IMR-90 (cell line): ENCODE measurements at regions not wholly inside any gene's neighbourhood (a gene's known extent, or its start where the extent isn't known, plus 50 kb on each side); places are given as distances from the start of the nearest gene placed in this dataset.

Source experiments
- ATAC-seq: fragments of 200-7000 bp; cut with Tn5 transposase; 2 replicates; pipeline ENCODE4 v1.9.1; 2020; ENCODE audit warnings: low read depth, mild to moderate bottlenecking, moderate library complexity
- BruUV-seq: library from RNA; stranded (reverse); fragments of 400-500 nt; replicated peaks from 2 replicates; lab custom pipeline; 2021; lab: Mats Ljungman, UMichigan
- CTCF ChIA-PET: fragments of 300-600 bp; formaldehyde crosslinking; extraction: SDS; loops from one replicate; lab custom pipeline; 2021; ENCODE audit warnings: antibody characterized with exemption; lab: Yijun Ruan, JAX
- POLR2A ChIA-PET: fragments of 300-600 bp; sonication (Branson Sonifier 250); formaldehyde crosslinking; loops from one replicate; lab custom pipeline; 2022; ENCODE audit warnings: antibody characterized with exemption; ENCODE audit not compliant: unreplicated experiment; lab: Charles Lee
- DNase-seq: peaks from one replicate; pipeline ENCODE4 v3.0.0; 2013
- H2AFZ ChIP-seq: replicated peaks from 2 replicates; pipeline ENCODE3; 2013; ENCODE audit warnings: low read length, mild to moderate bottlenecking; ENCODE audit not compliant: poor library complexity
- H2AK5ac ChIP-seq: 2 replicates; pipeline ENCODE4 v1.6.1; 2013; ENCODE audit warnings: low read depth, low read length, inconsistent platforms
- H2AK9ac ChIP-seq: replicated peaks from 2 replicates; pipeline ENCODE3; 2013; ENCODE audit warnings: mild to moderate bottlenecking, low read depth, low read length, moderate library complexity; ENCODE audit not compliant: poor library complexity
- H2BK120ac ChIP-seq: 2 replicates; pipeline ENCODE4 v1.6.1; 2013; ENCODE audit warnings: low read depth, low read length, inconsistent platforms
- H2BK15ac ChIP-seq: 3 replicates; pipeline ENCODE4 v1.6.1; 2013; ENCODE audit warnings: low read depth, low read length, inconsistent platforms
- H2BK20ac ChIP-seq: 2 replicates; pipeline ENCODE4 v1.6.1; 2013; ENCODE audit warnings: low read depth, mild to moderate bottlenecking, inconsistent platforms, low read length, moderate library complexity
- H2BK5ac ChIP-seq: 2 replicates; pipeline ENCODE4 v1.6.1; 2013; ENCODE audit warnings: mild to moderate bottlenecking, low read depth, low read length, inconsistent platforms; ENCODE audit not compliant: poor library complexity, severe bottlenecking
- H3K14ac ChIP-seq: replicated peaks from 2 replicates; pipeline ENCODE4 v1.6.1; 2013; ENCODE audit warnings: low read depth, low read length, inconsistent platforms
- H3K18ac ChIP-seq: 2 replicates; pipeline ENCODE4 v1.6.1; 2013; ENCODE audit warnings: low read depth, low read length, control low read depth
- H3K23ac ChIP-seq: 2 replicates; pipeline ENCODE4 v1.6.1; 2013; ENCODE audit warnings: low read depth, low read length, inconsistent platforms
- H3K27ac ChIP-seq: 2 replicates; pipeline ENCODE4 v1.5.1; 2013; ENCODE audit warnings: mild to moderate bottlenecking, control low read depth, low read length; ENCODE audit not compliant: insufficient read depth
- H3K27me3 ChIP-seq: 2 replicates; pipeline ENCODE4 v1.6.1; 2013; ENCODE audit warnings: low read length; ENCODE audit not compliant: control insufficient read depth, insufficient read depth
- H3K36me3 ChIP-seq: 2 replicates; pipeline ENCODE4 v1.6.1; 2013; ENCODE audit warnings: low read length, mixed read lengths; ENCODE audit not compliant: control insufficient read depth, insufficient read depth
- H3K4ac ChIP-seq: 2 replicates; pipeline ENCODE4 v1.6.1; 2013; ENCODE audit warnings: low read depth, low read length, inconsistent platforms
- H3K4me1 ChIP-seq: 2 replicates; pipeline ENCODE4 v1.6.1; 2013; ENCODE audit warnings: low read length, mixed read lengths; ENCODE audit not compliant: control insufficient read depth, insufficient read depth
- H3K4me2 ChIP-seq: 2 replicates; pipeline ENCODE4 v1.6.1; 2013; ENCODE audit warnings: low read depth, mild to moderate bottlenecking, control low read depth, low read length, moderate library complexity
- H3K4me3 ChIP-seq: 2 replicates; pipeline ENCODE4 v1.5.1; 2013; ENCODE audit warnings: low read depth, mild to moderate bottlenecking, control low read depth, low read length, moderate library complexity; ENCODE audit not compliant: insufficient read depth
- H3K56ac ChIP-seq: 2 replicates; pipeline ENCODE4 v1.6.1; 2013; ENCODE audit warnings: low read length, inconsistent platforms; ENCODE audit not compliant: insufficient read depth; ENCODE audit errors: extremely low read depth
- H3K79me1 ChIP-seq, 2 experiments: 2 replicates each; pipeline ENCODE4 v1.6.1; 2013; ENCODE audit warnings: low read length in 2 of 2, inconsistent platforms in 1 of 2, low read depth in 1 of 2
- H3K9ac ChIP-seq: 2 replicates; pipeline ENCODE4 v1.6.1; 2013; ENCODE audit warnings: low read depth, low read length, control low read depth
- H3K9me1 ChIP-seq: 2 replicates; pipeline ENCODE4 v1.6.1; 2013; ENCODE audit warnings: low read length, inconsistent platforms; ENCODE audit not compliant: insufficient read depth
- H3K9me3 ChIP-seq: 2 replicates; pipeline ENCODE4 v1.6.1; 2013; ENCODE audit warnings: low read length; ENCODE audit not compliant: control insufficient read depth, insufficient read depth
- H4K20me1 ChIP-seq: 2 replicates; pipeline ENCODE4 v1.6.1; 2013; ENCODE audit warnings: low read length, inconsistent platforms; ENCODE audit not compliant: insufficient read depth
- H4K5ac ChIP-seq: 2 replicates; pipeline ENCODE4 v1.6.1; 2013; ENCODE audit warnings: mild to moderate bottlenecking, low read depth, low read length, control low read depth
- H4K8ac ChIP-seq, 2 experiments: 2 replicates each; pipeline ENCODE4 v1.6.1; 2013; ENCODE audit warnings: low read depth in 2 of 2, low read length in 2 of 2, control low read depth in 1 of 2, inconsistent platforms in 1 of 2
- H4K91ac ChIP-seq: 2 replicates; pipeline ENCODE4 v1.6.1; 2013; ENCODE audit warnings: low read depth, low read length, inconsistent platforms; ENCODE audit not compliant: insufficient read depth
- CEBPB ChIP-seq: IDR thresholded peaks from 2 replicates; pipeline ENCODE4 v1.6.1; 2012; ENCODE audit warnings: low read depth, low read length, improper control_type of control experiment
- WGBS, 2 experiments: methylation state at CpG; one replicate each; pipeline versions ENCODE4 v1.1.5 to v1.1.7; 2013; ENCODE audit warnings: missing lambda C conversion rate in 2 of 2; ENCODE audit not compliant: insufficient read length in 1 of 2; ENCODE audit errors: extremely low coverage in 2 of 2; 5-methylcytosine and 5-hydroxymethylcytosine counted together
- dilution Hi-C: fragments of 300-500 bp; cut with HindIII; formaldehyde crosslinking; loops from one replicate; pipeline ENCODE4 v1.14.3; 2018; ENCODE audit warnings: low sequenced_read_pairs; ENCODE audit not compliant: unreplicated experiment
- in situ Hi-C: fragments of 300-500 bp; cut with MboI; formaldehyde crosslinking; loops from 3 replicates; pipeline ENCODE4 v1.14.3; 2019; ENCODE audit warnings: low sequenced_read_pairs, inconsistent platforms, mixed read lengths
- intact Hi-C: fragments of 100-400 bp; cut with micrococcal nuclease; formaldehyde crosslinking; loops from 2 replicates; pipeline ENCODE4 v1.10.0; 2022
- TF ChIP-seq, protein P1 (sequence below): conservative IDR thresholded peaks from 2 replicates; pipeline ENCODE4 v1.5.1; 2012; ENCODE audit warnings: mild to moderate bottlenecking, low read depth, low read length, improper control_type of control experiment

DNA sequence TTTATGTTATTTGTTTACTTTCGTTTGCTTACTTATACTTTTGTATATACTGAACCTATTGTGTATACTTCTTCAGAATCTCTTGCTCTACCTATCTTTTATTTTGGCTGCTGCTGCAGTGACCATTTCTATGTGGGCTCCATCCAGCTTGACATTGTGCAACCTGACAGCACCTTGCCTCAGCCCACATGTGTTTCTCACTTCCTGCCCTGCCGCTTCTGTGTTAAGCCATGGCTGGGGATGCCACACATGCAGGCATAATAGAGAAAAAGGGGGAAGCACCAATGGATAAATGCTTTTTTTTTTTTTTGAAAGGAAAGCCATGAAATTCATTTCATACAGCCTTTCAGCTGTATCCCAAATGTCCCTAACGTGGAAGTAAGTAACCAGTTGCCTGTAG is 147.6 kb downstream of the RBM26 start:
- Histone ChIP-seq H3K14ac (no peak overlapping the region), H4K20me1 (no peaks in the 10 kb centered on the region), H2BK20ac (no peak overlapping the region), H2BK120ac (no peak overlapping the region), H3K27ac (no peak overlapping the region), H3K79me1 (no peaks in the 10 kb centered on the region), H3K36me3 (no peaks in the 10 kb centered on the region), H4K8ac (no peak overlapping the region), H2BK15ac (no peak overlapping the region), H4K91ac (no peak overlapping the region), H2AK5ac (no peak overlapping the region), H3K9me1 (no peaks in the 10 kb centered on the region), H3K9ac (no peak overlapping the region), H4K5ac (no peak overlapping the region), H3K23ac (no peak overlapping the region), H3K27me3 (no peaks in the 10 kb centered on the region), H2AFZ (no peak overlapping the region), H2BK5ac (no peak overlapping the region), H3K9me3 (no peaks in the 10 kb centered on the region), H2AK9ac (no peak overlapping the region), H3K56ac (no peak overlapping the region), H3K4me2 (no peak overlapping the region), H3K4ac (no peak overlapping the region), H3K18ac (no peak overlapping the region), H3K4me3 (no peak overlapping the region), H3K4me1 (no peaks in the 10 kb centered on the region)
- ChIA-PET POLR2A (no interaction called here), CTCF (no interaction called here)
- WGBS, 2 experiments: no CpG with 5 or more reads among the region's 3 CpGs
- BruUV-seq: no TSS peak
- DNase-seq (no peak), ATAC-seq (no peak)
- in situ Hi-C loops: no loop called here
- TF ChIP-seq, protein P1, sequence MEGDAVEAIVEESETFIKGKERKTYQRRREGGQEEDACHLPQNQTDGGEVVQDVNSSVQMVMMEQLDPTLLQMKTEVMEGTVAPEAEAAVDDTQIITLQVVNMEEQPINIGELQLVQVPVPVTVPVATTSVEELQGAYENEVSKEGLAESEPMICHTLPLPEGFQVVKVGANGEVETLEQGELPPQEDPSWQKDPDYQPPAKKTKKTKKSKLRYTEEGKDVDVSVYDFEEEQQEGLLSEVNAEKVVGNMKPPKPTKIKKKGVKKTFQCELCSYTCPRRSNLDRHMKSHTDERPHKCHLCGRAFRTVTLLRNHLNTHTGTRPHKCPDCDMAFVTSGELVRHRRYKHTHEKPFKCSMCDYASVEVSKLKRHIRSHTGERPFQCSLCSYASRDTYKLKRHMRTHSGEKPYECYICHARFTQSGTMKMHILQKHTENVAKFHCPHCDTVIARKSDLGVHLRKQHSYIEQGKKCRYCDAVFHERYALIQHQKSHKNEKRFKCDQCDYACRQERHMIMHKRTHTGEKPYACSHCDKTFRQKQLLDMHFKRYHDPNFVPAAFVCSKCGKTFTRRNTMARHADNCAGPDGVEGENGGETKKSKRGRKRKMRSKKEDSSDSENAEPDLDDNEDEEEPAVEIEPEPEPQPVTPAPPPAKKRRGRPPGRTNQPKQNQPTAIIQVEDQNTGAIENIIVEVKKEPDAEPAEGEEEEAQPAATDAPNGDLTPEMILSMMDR: no peak
- no peak for TF ChIP-seq CEBPB
- intact Hi-C loops: no loop called here
- dilution Hi-C loops: no loop called here
